ENCODE measurements at regions not wholly inside any gene's neighbourhood (a gene's known extent, or its start where the extent isn't known, plus 50 kb on each side); places are given as distances from the start of the nearest gene placed in this dataset.
"Not testable (repeated sequence)": the region's sequence is repeated elsewhere in the genome, so short reads cannot be mapped to it uniquely, and the experiment has no call there.

DNA sequence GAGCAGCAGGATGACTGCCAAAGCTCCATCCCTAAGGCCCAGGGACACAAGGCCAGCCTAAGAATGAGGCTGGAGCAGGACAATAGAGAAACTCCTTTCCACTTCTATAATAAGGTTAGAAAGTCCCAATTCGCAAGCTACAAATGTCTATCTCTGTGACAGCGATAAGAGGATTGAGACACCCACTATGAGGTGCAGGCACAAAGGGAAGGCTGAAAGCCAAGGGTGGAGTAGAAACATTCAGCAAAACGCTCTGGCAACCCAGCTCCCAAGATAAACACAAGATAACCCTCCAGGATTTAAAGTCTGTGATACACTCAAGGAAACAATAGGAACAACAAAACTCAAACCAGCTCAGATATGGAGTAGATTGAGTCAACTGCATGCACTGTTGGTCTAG, 418.0 kb upstream of the UBE2E3 start:
- Mint-ChIP-seq H3K27me3 (no peaks in the 10 kb centered on the region), H3K4me1 (no peaks in the 10 kb centered on the region), H3K36me3 (no peaks in the 10 kb centered on the region), H3K4me3 (no peak overlapping the region), H3K9me3 (no peaks in the 10 kb centered on the region), H3K27ac (no peak overlapping the region)
- DNase-seq = no peak
- no peak for ATAC-seq (ENCODE audit: low read depth)
- POLR2A ChIA-PET = no interaction called here

DNA sequence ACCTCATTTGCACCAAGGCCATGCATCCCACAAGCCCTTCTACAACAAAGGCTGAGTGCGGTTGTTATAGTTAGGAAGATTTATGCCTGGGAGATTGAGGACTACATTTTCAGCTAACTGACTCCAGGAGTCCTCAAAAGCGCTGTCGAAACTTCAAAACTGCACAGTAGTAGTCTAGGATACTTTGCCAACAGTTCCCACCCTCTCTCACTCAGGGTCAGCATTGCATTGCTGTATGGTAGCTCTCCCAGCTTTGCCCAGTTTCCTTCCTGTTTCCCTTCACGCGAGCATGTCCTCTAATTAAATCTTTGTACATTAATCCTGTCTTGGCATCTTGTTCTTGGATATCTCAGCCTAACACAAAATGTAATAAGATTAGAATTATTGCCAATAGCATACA, 420.6 kb upstream of the UBE2E3 start:
- H3K36me3 Mint-ChIP-seq = no peaks in the 10 kb centered on the region
- no peak overlapping the region for H3K27ac Mint-ChIP-seq
- no peaks in the 10 kb centered on the region for H3K9me3 Mint-ChIP-seq
- H3K27me3 Mint-ChIP-seq = no peaks in the 10 kb centered on the region
- no peak overlapping the region for H3K4me3 Mint-ChIP-seq
- POLR2A ChIA-PET = no interaction called here
- DNase-seq = no peak
- ATAC-seq (ENCODE audit: low read depth) = no peak
- H3K4me1 Mint-ChIP-seq = no peaks in the 10 kb centered on the region

- DNase-seq = no peak
- Mint-ChIP-seq H3K27ac (no peak overlapping the region), H3K4me3 (no peak overlapping the region), H3K9me3 (no peaks in the 10 kb centered on the region), H3K36me3 (no peaks in the 10 kb centered on the region), H3K4me1 (no peaks in the 10 kb centered on the region), H3K27me3 (no peaks in the 10 kb centered on the region)
- ATAC-seq (ENCODE audit: low read depth) = no peak
- POLR2A ChIA-PET = no interaction called here
Measured at GRCh38 chr2:180559038-180559437, 421.4 kb upstream of the UBE2E3 start.

DNA sequence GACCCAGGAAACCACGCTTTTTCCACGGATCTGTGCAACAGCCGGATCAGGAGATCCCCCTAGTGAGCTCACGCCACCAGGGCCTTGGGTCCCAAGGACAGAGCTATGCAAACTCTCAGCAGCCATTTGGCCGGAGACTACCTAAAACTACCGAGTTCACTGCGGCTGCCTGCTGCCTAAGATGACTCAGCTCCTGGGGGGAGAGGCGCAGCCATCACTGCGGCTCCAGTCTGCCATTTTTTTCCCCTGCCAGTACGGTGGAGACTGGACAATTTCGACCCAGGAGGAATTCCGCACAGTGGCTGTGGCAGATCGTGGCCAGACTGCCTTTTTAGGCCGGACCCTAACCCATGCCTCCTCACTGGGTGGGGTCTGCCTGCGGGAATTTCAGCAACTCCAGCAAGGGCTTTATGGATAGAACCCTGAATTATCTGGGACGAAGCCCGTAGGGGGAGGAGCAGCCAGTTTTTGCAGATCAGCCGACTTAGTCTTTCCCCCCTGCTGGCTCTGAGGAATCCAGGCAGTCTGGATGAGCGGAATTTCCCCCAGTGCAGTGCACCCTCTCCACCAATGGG, 424.9 kb upstream of the UBE2E3 start:
- no peak for ATAC-seq (ENCODE audit: low read depth)
- H3K36me3 Mint-ChIP-seq = no peaks in the 10 kb centered on the region
- no peaks in the 10 kb centered on the region for H3K27me3 Mint-ChIP-seq
- no peak overlapping the region for H3K4me3 Mint-ChIP-seq
- no peaks in the 10 kb centered on the region for H3K9me3 Mint-ChIP-seq
- POLR2A ChIA-PET = no interaction called here
- H3K27ac Mint-ChIP-seq = no peak overlapping the region
- DNase-seq = no peak
- H3K4me1 Mint-ChIP-seq = no peaks in the 10 kb centered on the region

- H3K4me3 Mint-ChIP-seq = no peak overlapping the region
- H3K4me1 Mint-ChIP-seq = no peaks in the 10 kb centered on the region
- no peaks in the 10 kb centered on the region for H3K27me3 Mint-ChIP-seq
- POLR2A ChIA-PET = no interaction called here
- H3K36me3 Mint-ChIP-seq = no peaks in the 10 kb centered on the region
- H3K27ac Mint-ChIP-seq = no peak overlapping the region
- no peak for ATAC-seq (ENCODE audit: low read depth)
- DNase-seq = no peak
- H3K9me3 Mint-ChIP-seq = no peaks in the 10 kb centered on the region
Measured at GRCh38 chr2:180554330-180554729, 426.1 kb upstream of the UBE2E3 start.

DNA sequence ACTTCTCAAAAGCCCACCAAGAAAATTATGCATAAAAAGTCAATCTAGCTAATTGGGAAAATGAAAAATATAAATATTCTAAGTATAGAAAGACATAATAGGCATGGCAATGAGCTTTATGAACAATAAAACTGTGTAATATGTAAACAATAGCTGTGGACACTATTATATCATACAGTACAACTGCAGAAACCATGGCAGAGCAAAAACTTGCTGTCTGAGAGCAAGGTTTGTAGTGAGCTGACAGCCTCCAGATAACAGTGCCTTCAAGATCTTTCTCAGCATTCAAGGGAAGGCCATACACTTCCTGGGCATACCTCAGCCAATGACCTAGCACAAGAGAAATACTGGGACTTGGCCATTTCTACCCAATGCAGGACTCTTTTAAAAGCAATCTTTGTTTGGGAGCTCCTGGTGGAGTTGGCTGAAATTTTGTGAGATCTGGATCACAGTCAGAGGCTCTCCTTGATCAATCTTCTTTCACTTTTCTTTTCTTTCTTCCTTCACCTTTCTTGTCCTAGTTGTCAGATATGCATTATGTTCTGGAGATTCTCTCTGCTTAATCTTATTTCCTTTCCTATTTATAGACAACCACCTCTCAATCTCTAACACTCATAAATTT, 427.2 kb upstream of the UBE2E3 start:
- no peaks in the 10 kb centered on the region for H3K4me1 Mint-ChIP-seq
- H3K4me3 Mint-ChIP-seq = no peak overlapping the region
- POLR2A ChIA-PET = no interaction called here

GRCh38 chr2:180542511-180542910, 437.9 kb upstream of the UBE2E3 start:
- Mint-ChIP-seq H3K4me3 (no peak overlapping the region), H3K36me3 (no peaks in the 10 kb centered on the region), H3K9me3 (no peaks in the 10 kb centered on the region), H3K27me3 (no peaks in the 10 kb centered on the region), H3K27ac (no peak overlapping the region), H3K4me1 (no peaks in the 10 kb centered on the region)
- no peak for DNase-seq
- POLR2A ChIA-PET = no interaction called here
- ATAC-seq (ENCODE audit: low read depth) = no peak

More for the DNA sequence above, 427.2 kb upstream of the UBE2E3 start:
- Mint-ChIP-seq H3K27ac (no peak overlapping the region), H3K9me3 (no peaks in the 10 kb centered on the region), H3K27me3 (no peaks in the 10 kb centered on the region), H3K36me3 (no peaks in the 10 kb centered on the region)
- ATAC-seq (ENCODE audit: low read depth) = no peak
- DNase-seq = no peak

DNA sequence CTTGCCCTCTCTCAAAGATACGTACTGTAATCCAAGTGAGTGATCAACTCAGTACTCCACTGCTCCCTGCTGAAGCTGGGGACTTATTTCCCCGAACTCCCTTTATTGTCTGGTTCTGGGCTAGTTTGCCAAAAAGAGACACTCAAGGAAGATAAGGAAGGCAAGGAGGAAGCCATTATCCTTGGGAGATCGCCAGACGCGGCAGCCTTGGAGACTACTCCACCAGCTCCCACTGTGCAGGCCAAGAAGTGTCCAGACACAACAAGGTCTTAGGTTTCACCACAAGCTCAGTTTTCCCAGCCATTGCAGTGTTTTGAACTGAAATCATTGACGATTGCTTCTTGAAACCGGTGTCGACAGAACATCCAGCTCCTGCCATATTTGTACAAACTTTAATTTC, 439.6 kb upstream of the UBE2E3 start:
- H3K27ac Mint-ChIP-seq = no peak overlapping the region
- no peaks in the 10 kb centered on the region for H3K9me3 Mint-ChIP-seq
- H3K36me3 Mint-ChIP-seq = no peaks in the 10 kb centered on the region
- H3K4me1 Mint-ChIP-seq = no peaks in the 10 kb centered on the region
- POLR2A ChIA-PET = no interaction called here
- H3K27me3 Mint-ChIP-seq = peaks cover 2% of the 10 kb centered on the region
- no peak overlapping the region for H3K4me3 Mint-ChIP-seq
- DNase-seq = no peak
- ATAC-seq (ENCODE audit: low read depth) = no peak

DNA sequence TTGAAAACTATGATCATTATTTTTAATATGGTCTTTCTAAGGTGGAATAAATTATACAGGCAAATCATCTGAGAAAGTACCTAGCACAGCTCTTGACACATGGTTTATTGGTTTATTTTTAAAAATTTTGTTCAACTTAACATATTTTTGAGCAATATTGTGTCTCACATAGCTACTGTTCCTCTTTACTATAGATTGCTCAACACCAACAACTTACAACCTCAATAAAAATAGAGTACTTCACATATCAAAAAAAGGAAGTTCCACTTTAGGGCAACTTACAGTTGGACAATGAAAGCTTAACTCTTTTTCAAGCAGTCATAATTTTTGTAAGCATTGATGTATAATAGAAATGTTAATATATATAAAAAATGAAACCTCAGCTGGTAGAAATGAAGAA, 440.9 kb upstream of the UBE2E3 start:
- Mint-ChIP-seq H3K9me3 (no peaks in the 10 kb centered on the region), H3K4me1 (no peaks in the 10 kb centered on the region), H3K4me3 (no peak overlapping the region), H3K36me3 (no peaks in the 10 kb centered on the region), H3K27ac (no peak overlapping the region), H3K27me3 (peaks cover 2% of the 10 kb centered on the region)
- DNase-seq (no peak), ATAC-seq (ENCODE audit: low read depth) (no peak)
- POLR2A ChIA-PET = interaction anchor here (0.5 kb wide), 1 partner anchor 414 kb away, joined by 5 read pairs; no protein-coding TSS in a partner anchor

GRCh38 chr2:180535289-180535688, 445.1 kb upstream of the UBE2E3 start:
- no peak for DNase-seq
- H3K27ac Mint-ChIP-seq = no peak overlapping the region
- no peaks in the 10 kb centered on the region for H3K36me3 Mint-ChIP-seq
- no peaks in the 10 kb centered on the region for H3K4me1 Mint-ChIP-seq
- H3K9me3 Mint-ChIP-seq = no peaks in the 10 kb centered on the region
- H3K4me3 Mint-ChIP-seq = no peak overlapping the region
- POLR2A ChIA-PET = no interaction called here
- H3K27me3 Mint-ChIP-seq = peaks cover 2% of the 10 kb centered on the region
- ATAC-seq (ENCODE audit: low read depth) = no peak

DNA sequence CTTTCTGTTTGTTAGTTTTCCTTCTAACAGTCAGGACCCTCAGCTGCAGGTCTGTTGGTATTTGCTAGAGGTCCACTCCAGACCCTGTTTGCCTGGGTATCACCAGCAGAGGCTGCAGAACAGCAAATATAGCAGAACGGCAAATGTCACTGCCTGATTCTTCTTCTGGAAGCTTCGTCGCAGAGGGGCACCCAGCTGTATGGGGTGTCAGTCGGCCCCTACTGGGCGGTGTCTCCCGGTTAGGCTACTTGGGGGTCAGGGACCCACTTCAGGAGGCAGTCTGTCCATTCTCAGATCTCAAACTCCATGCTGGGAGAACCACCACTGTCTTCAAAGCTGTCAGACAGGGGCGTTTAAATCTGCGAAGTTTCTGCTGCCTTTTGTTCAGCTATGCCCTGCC, 448.6 kb upstream of the UBE2E3 start:
- ATAC-seq (ENCODE audit: low read depth); H3K4me1 Mint-ChIP-seq; H3K36me3 Mint-ChIP-seq; H3K27ac Mint-ChIP-seq; H3K27me3 Mint-ChIP-seq; H3K9me3 Mint-ChIP-seq; DNase-seq; H3K4me3 Mint-ChIP-seq; POLR2A ChIA-PET: not testable (repeated sequence)

DNA sequence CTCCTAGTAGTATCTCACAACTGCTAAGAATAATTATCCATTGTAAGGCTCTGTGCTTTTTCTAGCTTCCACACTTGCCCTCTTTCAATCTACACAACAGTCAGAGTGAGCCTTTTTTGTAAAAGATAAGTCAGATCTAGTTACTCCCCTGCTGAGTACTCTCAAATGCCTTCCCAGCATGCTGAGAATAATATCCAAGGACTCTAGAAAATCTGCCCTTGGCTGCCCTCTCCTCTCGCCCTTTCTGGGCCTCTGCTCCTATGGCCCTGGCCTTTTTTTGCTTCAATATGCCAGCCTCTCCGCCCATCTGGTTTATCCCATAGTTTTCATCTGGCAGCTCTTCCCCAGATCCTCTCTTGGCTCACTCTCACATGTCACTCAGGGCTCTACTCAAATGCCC, 455.9 kb upstream of the UBE2E3 start:
- H3K36me3 Mint-ChIP-seq = no peaks in the 10 kb centered on the region
- POLR2A ChIA-PET = no interaction called here
- DNase-seq (no peak), ATAC-seq (ENCODE audit: low read depth) (no peak)
- H3K4me3 Mint-ChIP-seq = no peak overlapping the region
- H3K9me3 Mint-ChIP-seq = no peaks in the 10 kb centered on the region
- H3K4me1 Mint-ChIP-seq = no peaks in the 10 kb centered on the region
- no peaks in the 10 kb centered on the region for H3K27me3 Mint-ChIP-seq
- no peak overlapping the region for H3K27ac Mint-ChIP-seq

- no peak for DNase-seq
- no peaks in the 10 kb centered on the region for H3K27me3 Mint-ChIP-seq
- H3K27ac Mint-ChIP-seq = no peak overlapping the region
- no peaks in the 10 kb centered on the region for H3K36me3 Mint-ChIP-seq
- ATAC-seq (ENCODE audit: low read depth) = no peak
- no peaks in the 10 kb centered on the region for H3K9me3 Mint-ChIP-seq
- no peaks in the 10 kb centered on the region for H3K4me1 Mint-ChIP-seq
- POLR2A ChIA-PET = no interaction called here
- no peak overlapping the region for H3K4me3 Mint-ChIP-seq
Measured at GRCh38 chr2:180523621-180524340, 456.6 kb upstream of the UBE2E3 start.

GRCh38 chr2:180520921-180521581, 459.4 kb upstream of the UBE2E3 start:
- H3K4me3 Mint-ChIP-seq = no peak overlapping the region
- H3K27ac Mint-ChIP-seq = no peak overlapping the region
- DNase-seq (no peak), ATAC-seq (ENCODE audit: low read depth) (no peak)
- H3K9me3 Mint-ChIP-seq = no peaks in the 10 kb centered on the region
- no peaks in the 10 kb centered on the region for H3K4me1 Mint-ChIP-seq
- no peaks in the 10 kb centered on the region for H3K27me3 Mint-ChIP-seq
- no peaks in the 10 kb centered on the region for H3K36me3 Mint-ChIP-seq
- POLR2A ChIA-PET = no interaction called here

Measured in activated naive CD8-positive, alpha-beta T cell treated with anti-CD3 and anti-CD28 coated beads, Interleukin-2, amount 10 ng/mL, durations not matched to agents 7 days and 5 days (primary cell).